Stimulated activated CD4-positive, alpha-beta T cell treated with anti-CD3 and anti-CD28 coated beads, Interleukin-12 subunit alpha, Interleukin-12 subunit beta, amount 100 ng/mL, for 24 hours (primary cell): ENCODE measurements at regions not wholly inside any gene's neighbourhood (a gene's known extent, or its start where the extent isn't known, plus 50 kb on each side); places are given as distances from the start of the nearest gene placed in this dataset.

Source experiments
- DNase-seq, 2 experiments: peaks; one replicate each; pipeline ENCODE4 v3.0.0-alpha.2; 2020; ENCODE audit warnings: low read depth in 2 of 2

GRCh38 chr7:121525155-121525819 is 129.2 kb upstream of the FAM3C start:
- no peak for DNase-seq

GRCh38 chr7:121521711-121522400 is 125.7 kb upstream of the FAM3C start:
- no peak for DNase-seq

DNA sequence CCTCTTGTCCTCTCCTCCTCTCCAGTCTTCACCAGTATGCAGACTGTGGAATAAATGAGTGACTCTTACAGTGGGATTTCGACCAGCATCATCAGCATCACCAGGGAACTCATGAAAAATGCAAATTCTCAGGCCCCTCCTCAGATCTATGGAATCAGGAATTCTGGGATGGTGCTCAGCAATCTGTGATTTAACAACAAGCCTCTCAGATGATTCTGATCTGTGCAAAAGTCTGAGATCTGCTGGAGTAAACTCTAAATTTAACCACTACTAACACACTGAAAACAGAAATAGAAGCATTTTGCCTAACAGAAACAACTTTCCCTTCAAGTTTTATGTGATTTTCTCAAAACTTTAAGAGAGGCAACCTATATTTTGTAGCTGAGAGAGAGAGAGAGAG is 124.8 kb upstream of the FAM3C start:
- no peak for DNase-seq

- DNase-seq: no peak
Observed at GRCh38 chr7:121519548-121520521, 123.7 kb upstream of the FAM3C start.

DNA sequence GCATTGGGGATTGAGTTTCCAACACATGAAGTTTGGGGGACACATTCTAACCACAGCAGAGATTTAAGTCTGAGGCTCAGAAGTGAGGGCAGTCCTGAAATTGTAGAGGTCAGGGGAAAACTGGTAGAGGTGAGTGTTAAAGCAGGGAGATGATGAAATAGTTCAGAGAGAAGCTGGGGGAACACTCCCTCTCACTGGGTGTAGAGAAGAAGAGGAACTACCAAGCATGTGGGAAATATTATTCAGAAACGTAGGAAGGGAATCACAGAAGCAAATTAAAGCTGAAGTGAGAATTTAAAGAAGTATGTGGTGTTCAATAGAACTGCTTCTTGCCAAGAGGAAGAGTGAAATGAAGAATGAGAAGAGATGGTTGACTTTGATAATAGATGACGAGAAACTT is 121.5 kb upstream of the FAM3C start:
- DNase-seq: no peak

DNA sequence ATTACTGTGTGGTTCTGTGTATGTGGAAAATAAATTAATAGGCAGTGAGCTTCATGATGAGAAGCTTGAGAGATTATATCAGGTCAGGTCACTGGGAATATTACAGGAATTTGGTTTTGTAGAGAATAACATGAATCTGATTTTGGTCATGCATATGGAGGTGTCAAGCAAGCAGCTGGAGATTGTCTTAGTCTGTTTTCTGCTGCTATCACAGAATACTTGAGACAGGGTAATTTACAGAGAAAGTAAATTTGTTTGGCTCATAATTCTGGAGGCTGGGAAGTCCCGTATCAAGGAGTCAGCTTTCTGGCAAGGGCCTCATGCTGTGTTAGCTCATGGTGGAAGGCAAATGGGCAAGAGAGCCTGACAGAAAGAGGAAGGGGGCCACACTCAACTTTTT is 120.7 kb upstream of the FAM3C start:
- no peak for DNase-seq

DNA sequence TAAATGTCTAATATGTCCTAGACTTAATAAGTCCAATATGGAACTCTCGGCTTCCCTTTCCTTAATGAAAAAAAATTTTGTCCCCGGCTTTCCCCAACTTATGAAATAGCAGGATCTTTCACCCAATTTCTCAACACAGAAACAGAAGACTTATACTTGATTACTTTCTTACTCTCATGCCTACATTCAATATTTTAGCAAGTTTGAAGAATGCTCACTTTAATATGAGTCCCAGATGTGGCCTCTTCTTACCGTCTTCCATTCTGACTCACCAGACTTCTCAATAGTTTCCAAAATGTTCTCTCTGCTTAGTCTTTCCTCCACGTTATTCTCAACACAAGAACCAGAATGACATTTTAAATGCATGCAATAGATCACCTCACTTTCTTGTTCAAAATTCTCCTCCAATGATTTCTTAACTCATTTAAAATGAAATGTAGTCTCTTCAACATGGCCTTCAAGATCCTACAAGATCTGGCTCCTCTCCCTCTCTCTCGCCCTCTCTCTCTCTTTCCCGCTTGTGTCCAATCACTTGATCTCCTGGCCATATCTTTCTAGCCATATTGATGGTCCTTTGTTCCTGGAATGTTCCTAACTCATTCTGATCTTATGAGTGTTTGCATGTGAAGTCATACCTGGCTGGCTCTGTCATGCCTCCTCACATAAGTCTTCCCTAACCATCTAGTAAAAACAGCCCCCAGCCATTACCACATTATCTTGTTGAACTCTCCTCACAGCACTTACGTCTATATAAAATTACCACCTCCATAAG is 119.7 kb upstream of the FAM3C start:
- DNase-seq: no peak

GRCh38 chr7:121515229-121515628 is 119.1 kb upstream of the FAM3C start:
- DNase-seq: no peak

- no peak for DNase-seq
Observed at GRCh38 chr7:121513105-121513504, 117.0 kb upstream of the FAM3C start.

GRCh38 chr7:121510858-121511482 is 114.9 kb upstream of the FAM3C start:
- no peak for DNase-seq

- DNase-seq: no peak
Observed at GRCh38 chr7:121510302-121510701, 114.2 kb upstream of the FAM3C start.

DNA sequence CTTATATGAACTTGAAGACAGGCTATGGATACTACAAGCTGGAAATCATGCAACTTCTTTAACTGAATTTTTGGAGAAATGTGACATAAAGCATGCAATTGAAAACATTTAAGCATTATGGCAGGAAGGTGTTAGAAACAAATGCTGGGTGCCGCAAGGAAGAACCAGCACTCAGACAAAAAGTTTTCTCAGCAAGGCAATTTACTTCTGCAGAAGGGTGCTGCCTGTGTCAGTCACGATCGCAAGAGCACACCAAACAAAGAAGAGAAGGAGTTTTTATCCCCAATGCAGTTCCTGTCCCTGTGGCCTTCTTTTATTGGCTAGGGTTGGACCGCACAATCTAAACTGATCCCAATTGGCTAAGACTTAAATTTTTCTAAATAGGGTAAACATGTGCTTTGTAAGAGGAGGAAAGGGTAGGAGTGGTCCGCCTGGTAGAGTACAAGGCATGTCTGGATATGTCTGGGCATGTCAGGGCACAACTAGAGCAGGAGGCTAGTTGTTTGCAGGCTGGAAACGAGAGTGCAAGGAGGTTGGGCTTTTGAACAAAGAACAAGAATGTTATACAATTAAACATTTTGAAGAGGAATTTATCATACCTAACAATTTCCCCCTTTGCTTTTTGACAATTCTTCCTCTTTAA is 109.6 kb upstream of the FAM3C start:
- no peak for DNase-seq

DNA sequence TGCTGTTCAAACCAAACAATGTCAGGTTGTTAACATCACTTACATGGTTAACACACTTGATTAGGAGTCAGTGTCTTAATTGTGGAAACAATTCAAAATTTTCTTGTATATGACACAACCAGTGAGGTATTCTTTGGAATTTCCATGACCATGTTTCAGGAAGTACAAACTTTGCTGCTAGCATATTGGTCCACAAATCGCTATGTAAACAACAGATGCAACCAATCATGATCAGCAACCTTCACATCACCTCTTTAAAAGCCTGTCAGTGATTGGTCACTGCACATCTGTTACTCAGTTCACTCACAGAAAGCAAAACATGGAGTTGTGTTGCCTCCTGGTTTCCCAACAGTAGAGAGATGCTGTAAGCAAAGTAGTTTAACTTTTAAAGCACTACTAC is 108.9 kb upstream of the FAM3C start:
- DNase-seq: no peak

DNA sequence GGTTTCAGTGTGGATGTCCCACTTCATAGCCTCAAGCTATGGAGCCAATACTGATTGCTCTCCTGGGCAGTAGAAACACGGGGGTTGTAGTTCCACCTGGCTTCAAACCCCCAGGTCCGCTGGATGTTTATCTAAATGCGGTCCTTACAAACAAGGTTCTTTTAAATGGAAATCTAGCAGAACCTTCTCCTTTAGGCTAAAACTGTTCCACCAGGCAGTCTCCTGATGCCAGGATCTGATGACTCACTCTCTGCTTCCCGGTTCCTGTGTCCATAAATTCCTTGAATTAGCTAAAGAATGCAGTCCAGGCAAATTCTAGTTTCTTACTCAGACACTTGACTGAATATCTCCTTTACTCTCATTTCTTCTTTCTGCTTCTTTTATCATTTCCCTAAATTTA is 108.4 kb upstream of the FAM3C start:
- DNase-seq: no peak

DNA sequence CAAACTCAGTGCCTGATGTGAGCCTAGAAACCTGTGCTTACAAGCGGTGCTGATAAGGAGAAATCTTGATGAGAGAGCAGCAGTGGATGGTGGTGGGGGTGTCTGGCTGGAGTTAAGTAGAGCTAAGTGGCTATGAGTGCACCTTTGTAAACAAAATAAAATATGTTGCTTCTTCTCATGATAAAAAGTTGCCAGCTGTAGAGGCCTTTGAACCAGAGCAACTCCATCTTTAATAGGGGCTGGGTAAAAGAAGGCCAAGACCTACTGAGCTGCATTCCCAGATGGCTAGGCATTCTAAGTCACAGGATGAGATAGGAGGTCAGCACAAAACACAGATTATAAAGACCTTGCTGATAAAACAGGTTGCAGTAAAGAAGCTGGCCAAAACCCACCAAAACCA is 107.6 kb upstream of the FAM3C start:
- no peak for DNase-seq

DNA sequence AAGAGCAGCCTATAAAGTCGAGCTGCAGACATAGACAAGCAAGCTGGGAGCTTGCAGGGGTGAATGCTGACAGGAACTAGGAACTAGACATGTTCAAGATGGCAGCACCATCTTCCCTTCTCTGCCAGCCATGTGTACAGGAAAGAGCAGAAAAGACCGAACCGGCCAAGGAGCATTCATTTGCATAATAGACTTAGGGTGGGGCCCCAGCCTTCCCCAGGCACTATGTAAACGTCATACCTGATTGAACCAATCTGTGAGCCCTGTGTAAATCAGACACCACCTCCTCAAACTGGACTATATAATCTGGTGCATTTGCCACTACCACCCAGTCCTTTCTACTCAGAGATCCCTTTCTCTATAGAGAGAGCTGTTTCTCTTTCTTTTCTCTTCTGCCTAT is 106.9 kb upstream of the FAM3C start:
- DNase-seq: no peak

DNA sequence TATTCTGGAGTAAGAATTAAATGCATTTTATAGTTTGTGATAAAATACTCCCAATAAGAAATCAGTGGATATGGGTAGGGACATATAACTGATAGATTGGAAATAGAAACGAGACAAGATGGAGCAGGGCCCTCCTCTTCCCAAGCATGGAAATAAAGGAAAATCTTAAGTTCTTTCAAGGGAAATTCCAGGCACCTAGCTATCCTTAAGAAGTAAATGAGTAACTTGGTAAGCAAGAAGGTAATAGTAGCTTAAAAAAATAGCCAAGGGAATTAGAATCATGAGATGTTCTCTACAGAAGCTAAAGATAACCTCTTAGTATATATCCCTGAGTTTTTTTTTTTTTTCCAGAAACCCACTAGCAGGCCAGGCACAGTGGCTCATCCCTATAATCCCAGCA is 105.5 kb upstream of the FAM3C start:
- DNase-seq: no peak

GRCh38 chr7:121500360-121501058 is 104.4 kb upstream of the FAM3C start:
- DNase-seq: no peak

DNA sequence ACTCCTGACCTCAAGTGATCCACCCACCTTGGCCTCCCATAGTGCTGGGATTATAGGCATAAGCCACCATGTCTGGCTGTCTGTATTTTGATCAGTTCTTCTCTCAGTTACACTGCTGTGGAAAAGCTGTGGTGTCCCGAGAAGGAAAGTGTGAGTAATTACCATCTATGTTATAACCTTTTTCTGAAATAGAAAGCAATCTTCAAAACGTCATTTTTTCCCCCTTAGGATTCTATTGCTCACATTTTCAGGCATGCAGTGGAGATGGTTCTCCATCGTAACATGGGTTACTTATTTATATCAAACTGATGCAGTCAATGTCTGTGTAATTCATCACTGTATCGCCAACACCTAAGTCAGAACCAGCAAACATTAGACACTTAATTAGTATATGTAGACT is 103.5 kb upstream of the FAM3C start:
- DNase-seq: peak in 1 of 2 experiments; percentile 23

- DNase-seq: no peak
Observed at GRCh38 chr7:121498816-121499215, 102.7 kb upstream of the FAM3C start.
